ENCODE measurements at regions not wholly inside any gene's neighbourhood (a gene's known extent, or its start where the extent isn't known, plus 50 kb on each side); places are given as distances from the start of the nearest gene placed in this dataset.
"Not testable (repeated sequence)": the region's sequence is repeated elsewhere in the genome, so short reads cannot be mapped to it uniquely, and the experiment has no call there.

GRCh38 chr4:8735236-8736089, 136.2 kb downstream of the HMX1 start:
- peak; percentile 26 for DNase-seq

- peak; percentile 12 for DNase-seq
Observed at GRCh38 chr4:8732681-8733243, 138.9 kb downstream of the HMX1 start.

GRCh38 chr4:8732092-8732491, 139.5 kb downstream of the CPZ start:
- no peak for DNase-seq

- peak; percentile 23 for DNase-seq
Observed at GRCh38 chr4:8731364-8731763, 138.8 kb downstream of the CPZ start.

- peak; percentile 23 for DNase-seq
Observed at GRCh38 chr4:8730681-8731080, 138.1 kb downstream of the CPZ start.

- peak; percentile 29 for DNase-seq
Observed at GRCh38 chr4:8730159-8730558, 137.6 kb downstream of the CPZ start.

GRCh38 chr4:8729408-8730149, 137.0 kb downstream of the CPZ start:
- DNase-seq = peak; percentile 18

- DNase-seq = peak; percentile 17
Observed at GRCh38 chr4:8728536-8729407, 136.2 kb downstream of the CPZ start.

- DNase-seq = peak; percentile 29
Observed at GRCh38 chr4:8727546-8728510, 135.3 kb downstream of the CPZ start.

GRCh38 chr4:8727131-8727530, 134.6 kb downstream of the CPZ start:
- DNase-seq = peak; percentile 26

GRCh38 chr4:8726344-8726851, 133.8 kb downstream of the CPZ start:
- peak; percentile 39 for DNase-seq

GRCh38 chr4:8725845-8726244, 133.3 kb downstream of the CPZ start:
- DNase-seq = no peak

GRCh38 chr4:8725071-8725841, 132.7 kb downstream of the CPZ start:
- no peak for DNase-seq

- no peak for DNase-seq
Observed at GRCh38 chr4:8724436-8725070, 132.0 kb downstream of the CPZ start.

GRCh38 chr4:8723222-8723980, 130.8 kb downstream of the CPZ start:
- DNase-seq = no peak

GRCh38 chr4:8722556-8722955, 130.0 kb downstream of the CPZ start:
- DNase-seq = no peak

- no peak for DNase-seq
Observed at GRCh38 chr4:8721621-8722020, 129.1 kb downstream of the CPZ start.

GRCh38 chr4:8719421-8719820, 126.9 kb downstream of the CPZ start:
- no peak for DNase-seq

GRCh38 chr4:8717470-8717869, 124.9 kb downstream of the CPZ start:
- DNase-seq = not testable (repeated sequence)

Measured in activated CD8-positive, alpha-beta memory T cell treated with anti-CD3 and anti-CD28 coated beads, Interleukin-2, amount 50 U/mL, for 48 hours (primary cell).